HEK293 (cell line): ENCODE measurements at regions not wholly inside any gene's neighbourhood (a gene's known extent, or its start where the extent isn't known, plus 50 kb on each side); places are given as distances from the start of the nearest gene placed in this dataset.

Experiments
- CTCF ChIA-PET: fragments of 350-600 bp; formaldehyde crosslinking; extraction: SDS; loops from one replicate; lab custom pipeline; 2021; ENCODE audit warnings: antibody characterized with exemption; lab: Yijun Ruan, JAX
- POLR2A ChIA-PET: fragments of 300-600 bp; formaldehyde crosslinking; extraction: SDS; loops from one replicate; lab custom pipeline; 2020; ENCODE audit warnings: antibody characterized with exemption, inconsistent platforms; lab: Yijun Ruan, JAX
- H3K27ac ChIP-seq: fragments of 200-500 bp; sonication (Bioruptor generic); 2 replicates; pipeline ENCODE4 v1.5.1; 2014; ENCODE audit warnings: low read depth, low read length, control low read depth, inconsistent platforms; ENCODE audit errors: extremely low read depth
- H3K36me3 ChIP-seq, 2 experiments: fragments of 200-500 bp in 1 of 2; sonication (Bioruptor generic) in 1 of 2; 1 replicate in 1 of 2; 2 replicates in 1 of 2; pipeline ENCODE4 v1.5.1; 2014 to 2017; ENCODE audit warnings: inconsistent platforms in 2 of 2, low read length in 2 of 2; ENCODE audit not compliant: control insufficient read depth in 2 of 2, insufficient read depth in 1 of 2
- H3K4me1 ChIP-seq: fragments of 200-500 bp; sonication (Bioruptor generic); 2 replicates; pipeline ENCODE4 v1.5.1; 2014; ENCODE audit warnings: mild to moderate bottlenecking, low read length, inconsistent platforms; ENCODE audit not compliant: control insufficient read depth, insufficient read depth
- H3K4me3 ChIP-seq: 2 replicates; pipeline ENCODE4 v1.5.1; 2011; ENCODE audit warnings: low read depth, mild to moderate bottlenecking, control low read depth, low read length, moderate library complexity
- H3K9me3 ChIP-seq: fragments of 200-500 bp; sonication (Bioruptor generic); 2 replicates; pipeline ENCODE4 v1.5.1; 2014; ENCODE audit warnings: low read depth, low read length, inconsistent platforms; ENCODE audit not compliant: control insufficient read depth, insufficient read depth
- BCL6B ChIP-seq: fragments of 450-650 bp; formaldehyde crosslinking; IDR thresholded peaks from 2 replicates; pipeline ENCODE4 v1.5.1; 2017; ENCODE audit warnings: missing biosample characterization, missing genetic modification characterization
- GFI1B ChIP-seq: fragments of 450-650 bp; formaldehyde crosslinking; IDR thresholded peaks from 2 replicates; pipeline ENCODE4 v1.5.1; 2016; ENCODE audit warnings: missing biosample characterization, missing genetic modification characterization
- GLI4 ChIP-seq: fragments of 450-650 bp; formaldehyde crosslinking; IDR thresholded peaks from 2 replicates; pipeline ENCODE4 v1.5.1; 2016; ENCODE audit warnings: missing biosample characterization, missing genetic modification characterization
- HOXC10 ChIP-seq: sonication (generic); formaldehyde crosslinking; IDR thresholded peaks from 2 replicates; pipeline ENCODE4 v1.8.1; 2023; ENCODE audit warnings: mild to moderate bottlenecking, missing genetic modification reagents
- MEIS1 ChIP-seq: sonication (generic); formaldehyde crosslinking; IDR thresholded peaks from 2 replicates; pipeline ENCODE4 v1.8.1; 2022; ENCODE audit warnings: missing genetic modification reagents, mild to moderate bottlenecking, borderline replicate concordance
- ZBTB21 ChIP-seq: fragments of 450-650 bp; formaldehyde crosslinking; IDR thresholded peaks from 2 replicates; pipeline ENCODE4 v1.5.1; 2017; ENCODE audit warnings: missing biosample characterization, missing genetic modification characterization
- ZBTB7A ChIP-seq: fragments of 450-650 bp; formaldehyde crosslinking; IDR thresholded peaks from 2 replicates; pipeline ENCODE4 v1.5.1; 2016; ENCODE audit warnings: low read depth, missing biosample characterization, missing genetic modification characterization
- ZFP37 ChIP-seq: fragments of 450-650 bp; formaldehyde crosslinking; IDR thresholded peaks from 2 replicates; pipeline ENCODE4 v1.5.1; 2016; ENCODE audit warnings: missing biosample characterization, missing genetic modification characterization
- ZNF16 ChIP-seq: fragments of 450-650 bp; formaldehyde crosslinking; IDR thresholded peaks from 2 replicates; pipeline ENCODE4 v1.5.1; 2016; ENCODE audit warnings: low read depth, missing biosample characterization, missing genetic modification characterization
- ZNF302 ChIP-seq: fragments of 450-650 bp; formaldehyde crosslinking; IDR thresholded peaks from 2 replicates; pipeline ENCODE4 v1.5.1; 2016; ENCODE audit warnings: missing biosample characterization, missing genetic modification characterization, low read depth
- ZNF354C ChIP-seq: fragments of 450-650 bp; formaldehyde crosslinking; IDR thresholded peaks from 2 replicates; pipeline ENCODE4 v1.5.1; 2016; ENCODE audit warnings: missing biosample characterization, missing genetic modification characterization, low read depth, borderline replicate concordance
- ZNF398 ChIP-seq: fragments of 450-650 bp; formaldehyde crosslinking; IDR thresholded peaks from 2 replicates; pipeline ENCODE4 v1.5.1; 2017; ENCODE audit warnings: missing biosample characterization, missing genetic modification characterization
- ZNF544 ChIP-seq: fragments of 450-650 bp; formaldehyde crosslinking; IDR thresholded peaks from 2 replicates; pipeline ENCODE4 v1.5.0; 2017; ENCODE audit warnings: missing biosample characterization, missing genetic modification characterization
- ZNF555 ChIP-seq: fragments of 450-650 bp; formaldehyde crosslinking; conservative IDR thresholded peaks from 2 replicates; pipeline ENCODE4 v1.5.1; 2017; ENCODE audit warnings: missing biosample characterization, mild to moderate bottlenecking, missing genetic modification characterization, inconsistent platforms
- ZNF600 ChIP-seq: fragments of 450-650 bp; formaldehyde crosslinking; IDR thresholded peaks from 2 replicates; pipeline ENCODE4 v1.5.1; 2016; ENCODE audit warnings: missing biosample characterization, missing genetic modification characterization
- ZNF677 ChIP-seq: fragments of 450-650 bp; IDR thresholded peaks from 2 replicates; pipeline ENCODE4 v1.5.0; 2018; ENCODE audit warnings: missing biosample characterization, mild to moderate bottlenecking, missing genetic modification characterization, moderate library complexity
- ZNF776 ChIP-seq: fragments of 450-650 bp; formaldehyde crosslinking; IDR thresholded peaks from 2 replicates; pipeline ENCODE4 v1.5.0; 2017; ENCODE audit warnings: missing biosample characterization, missing genetic modification characterization, borderline replicate concordance
- ZNF777 ChIP-seq: fragments of 450-650 bp; formaldehyde crosslinking; IDR thresholded peaks from 2 replicates; pipeline ENCODE4 v1.5.1; 2017; ENCODE audit warnings: missing biosample characterization, missing genetic modification characterization, borderline replicate concordance
- ZNF830 ChIP-seq: fragments of 450-650 bp; IDR thresholded peaks from 2 replicates; pipeline ENCODE4 v1.5.0; 2018; ENCODE audit warnings: missing biosample characterization, missing genetic modification characterization, low read depth, mild to moderate bottlenecking, moderate library complexity
- TF ChIP-seq, protein P1 (sequence below): fragments of 450-650 bp; formaldehyde crosslinking; IDR thresholded peaks from 2 replicates; pipeline ENCODE4 v1.5.1; 2016; ENCODE audit warnings: missing biosample characterization, missing genetic modification characterization
- TF ChIP-seq, protein P2 (sequence below): fragments of 450-650 bp; IDR thresholded peaks from 2 replicates; pipeline ENCODE4 v1.5.1; 2018; ENCODE audit warnings: missing biosample characterization, mild to moderate bottlenecking, missing genetic modification characterization

DNA sequence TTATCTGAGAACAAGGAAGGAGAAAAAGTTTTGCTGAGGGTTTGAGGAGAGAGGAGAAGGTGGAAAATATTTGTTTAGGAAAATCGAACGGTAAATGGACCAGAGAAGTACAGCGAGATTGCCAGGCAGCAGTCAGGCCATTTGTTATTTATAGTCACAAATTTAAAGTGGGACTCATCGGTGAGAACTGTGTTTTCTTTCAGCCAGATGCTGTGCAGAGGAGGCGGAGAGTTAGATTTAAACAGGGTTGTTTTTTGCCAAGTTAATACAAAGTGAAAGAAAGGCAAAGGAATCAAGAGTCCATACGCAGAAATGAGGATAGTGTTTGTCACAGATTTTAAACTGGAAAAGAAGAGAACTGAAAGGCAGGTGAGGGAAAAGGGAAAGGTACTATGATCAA, 200.6 kb upstream of the CNOT2 start (continued):
- TF ChIP-seq ZNF677 (tag by site-specific recombination): no peak
- TF ChIP-seq HOXC10 (CRISPR knock-in tag): no peak

- Histone ChIP-seq H3K4me3 (no peak overlapping the region), H3K4me1 (no peaks in the 10 kb centered on the region), H3K27ac (no peak overlapping the region), H3K36me3 (no peaks in the 10 kb centered on the region), H3K9me3 (no peaks in the 10 kb centered on the region)
- POLR2A ChIA-PET: no interaction called here
- CTCF ChIA-PET: no interaction called here
- TF ChIP-seq ZNF777 (tag by site-specific recombination): no peak
Observed at GRCh38 chr12:70043490-70044138, 199.6 kb upstream of the CNOT2 start.

DNA sequence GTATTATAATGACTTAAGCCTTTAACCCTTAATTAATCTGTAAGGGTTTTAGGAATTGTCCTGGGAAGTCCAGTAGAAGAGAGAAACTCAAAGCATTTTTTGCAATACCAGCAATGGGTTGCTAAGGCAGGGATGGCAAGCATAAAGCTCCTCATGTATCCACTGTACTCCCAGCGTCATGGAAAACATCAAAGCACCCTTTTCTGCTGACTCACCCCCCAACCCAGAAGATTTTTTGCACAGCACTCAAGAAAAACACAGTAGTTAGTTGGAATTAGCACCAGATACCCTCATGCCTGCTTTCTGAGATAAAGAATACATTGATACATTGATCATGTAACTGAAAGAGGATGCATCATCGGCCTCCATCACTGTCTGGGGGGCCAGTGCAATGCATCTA, 199.1 kb upstream of the CNOT2 start:
- Histone ChIP-seq H3K4me1 (no peaks in the 10 kb centered on the region), H3K27ac (no peak overlapping the region), H3K4me3 (no peak overlapping the region), H3K9me3 (no peaks in the 10 kb centered on the region), H3K36me3 (no peaks in the 10 kb centered on the region)
- TF ChIP-seq ZBTB21 (tag by site-specific recombination) (no peak), ZNF776 (tag by site-specific recombination) (no peak), GLI4 (tag by site-specific recombination) (no peak), MEIS1 (CRISPR knock-in tag) (no peak), GFI1B (tag by site-specific recombination) (no peak), ZBTB7A (no peak), ZNF398 (no peak), ZNF830 (no peak), ZNF302 (tag by site-specific recombination) (no peak), ZNF354C (no peak), ZNF777 (tag by site-specific recombination) (no peak), ZFP37 (tag by site-specific recombination) (no peak), ZNF555 (no peak), ZNF544 (tag by site-specific recombination) (no peak), ZNF600 (tag by site-specific recombination) (no peak), BCL6B (tag by site-specific recombination) (no peak), ZNF16 (tag by site-specific recombination) (no peak)
- TF ChIP-seq, protein P1, sequence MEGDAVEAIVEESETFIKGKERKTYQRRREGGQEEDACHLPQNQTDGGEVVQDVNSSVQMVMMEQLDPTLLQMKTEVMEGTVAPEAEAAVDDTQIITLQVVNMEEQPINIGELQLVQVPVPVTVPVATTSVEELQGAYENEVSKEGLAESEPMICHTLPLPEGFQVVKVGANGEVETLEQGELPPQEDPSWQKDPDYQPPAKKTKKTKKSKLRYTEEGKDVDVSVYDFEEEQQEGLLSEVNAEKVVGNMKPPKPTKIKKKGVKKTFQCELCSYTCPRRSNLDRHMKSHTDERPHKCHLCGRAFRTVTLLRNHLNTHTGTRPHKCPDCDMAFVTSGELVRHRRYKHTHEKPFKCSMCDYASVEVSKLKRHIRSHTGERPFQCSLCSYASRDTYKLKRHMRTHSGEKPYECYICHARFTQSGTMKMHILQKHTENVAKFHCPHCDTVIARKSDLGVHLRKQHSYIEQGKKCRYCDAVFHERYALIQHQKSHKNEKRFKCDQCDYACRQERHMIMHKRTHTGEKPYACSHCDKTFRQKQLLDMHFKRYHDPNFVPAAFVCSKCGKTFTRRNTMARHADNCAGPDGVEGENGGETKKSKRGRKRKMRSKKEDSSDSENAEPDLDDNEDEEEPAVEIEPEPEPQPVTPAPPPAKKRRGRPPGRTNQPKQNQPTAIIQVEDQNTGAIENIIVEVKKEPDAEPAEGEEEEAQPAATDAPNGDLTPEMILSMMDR: no peak
- TF ChIP-seq, protein P2, sequence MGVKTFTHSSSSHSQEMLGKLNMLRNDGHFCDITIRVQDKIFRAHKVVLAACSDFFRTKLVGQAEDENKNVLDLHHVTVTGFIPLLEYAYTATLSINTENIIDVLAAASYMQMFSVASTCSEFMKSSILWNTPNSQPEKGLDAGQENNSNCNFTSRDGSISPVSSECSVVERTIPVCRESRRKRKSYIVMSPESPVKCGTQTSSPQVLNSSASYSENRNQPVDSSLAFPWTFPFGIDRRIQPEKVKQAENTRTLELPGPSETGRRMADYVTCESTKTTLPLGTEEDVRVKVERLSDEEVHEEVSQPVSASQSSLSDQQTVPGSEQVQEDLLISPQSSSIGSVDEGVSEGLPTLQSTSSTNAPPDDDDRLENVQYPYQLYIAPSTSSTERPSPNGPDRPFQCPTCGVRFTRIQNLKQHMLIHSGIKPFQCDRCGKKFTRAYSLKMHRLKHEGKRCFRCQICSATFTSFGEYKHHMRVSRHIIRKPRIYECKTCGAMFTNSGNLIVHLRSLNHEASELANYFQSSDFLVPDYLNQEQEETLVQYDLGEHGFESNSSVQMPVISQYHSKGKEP (tag by site-specific recombination): no peak
- ChIA-PET POLR2A (no interaction called here), CTCF (interaction anchor here (0.5 kb wide), 1 partner anchor 11 kb away, joined by 4 read pairs; no protein-coding TSS in a partner anchor)
